SK-N-SH treated with all-trans-retinoic acid at 6 μM for 48 hours (cell line): ENCODE measurements at regions not wholly inside any gene's neighbourhood (a gene's known extent, or its start where the extent isn't known, plus 50 kb on each side); places are given as distances from the start of the nearest gene placed in this dataset.

Experiments used
- ATAC-seq: fragments of 200-7000 bp; cut with Tn5 transposase; 3 replicates; pipeline ENCODE4 v1.9.1; 2020; ENCODE audit warnings: mild to moderate bottlenecking, moderate library complexity
- ARNTL ChIP-seq: fragments of 450-650 bp; formaldehyde crosslinking; IDR thresholded peaks from 2 replicates; pipeline ENCODE4 v1.5.0; 2020; ENCODE audit warnings: low read depth, mild to moderate bottlenecking, moderate library complexity, borderline replicate concordance
- BACH2 ChIP-seq: fragments of 250-450 bp; sonication (Bioruptor Pico); IDR thresholded peaks from 2 replicates; pipeline ENCODE4 v1.9.0; 2021; ENCODE audit warnings: mild to moderate bottlenecking, borderline replicate concordance
- CREB5 ChIP-seq: fragments of 250-450 bp; sonication (Bioruptor Pico); IDR thresholded peaks from 2 replicates; pipeline ENCODE4 v1.5.1; 2020; ENCODE audit warnings: low read depth, mild to moderate bottlenecking, moderate library complexity
- CSDC2 ChIP-seq: fragments of 250-450 bp; sonication (Bioruptor Pico); IDR thresholded peaks from 2 replicates; pipeline ENCODE4 v1.5.0; 2020; ENCODE audit warnings: mild to moderate bottlenecking, moderate library complexity
- CSRNP3 ChIP-seq: fragments of 250-450 bp; sonication (Bioruptor Pico); IDR thresholded peaks from 2 replicates; pipeline ENCODE4 v1.5.1; 2021; ENCODE audit warnings: mild to moderate bottlenecking, moderate library complexity
- ESRRG ChIP-seq: fragments of 250-450 bp; sonication (Bioruptor Pico); IDR thresholded peaks from 2 replicates; pipeline ENCODE4 v1.6.1; 2021; ENCODE audit warnings: mild to moderate bottlenecking
- GLIS3 ChIP-seq: fragments of 250-450 bp; sonication (Bioruptor Pico); IDR thresholded peaks from 2 replicates; pipeline ENCODE4 v1.5.0; 2020; ENCODE audit warnings: mild to moderate bottlenecking, moderate library complexity
- ISL1 ChIP-seq: fragments of 250-450 bp; sonication (Bioruptor Pico); IDR thresholded peaks from 2 replicates; pipeline ENCODE4 v2.1.2; 2022; ENCODE audit warnings: mild to moderate bottlenecking, moderate library complexity
- OSR1 ChIP-seq: fragments of 250-450 bp; sonication (Bioruptor Pico); IDR thresholded peaks from 2 replicates; pipeline ENCODE4 v1.8.0; 2022; ENCODE audit warnings: moderate library complexity, mild to moderate bottlenecking, inconsistent platforms
- PPARA ChIP-seq: fragments of 250-450 bp; sonication (Bioruptor Pico); IDR thresholded peaks from 2 replicates; pipeline ENCODE4 v1.5.0; 2020; ENCODE audit warnings: mild to moderate bottlenecking, borderline replicate concordance
- RARB ChIP-seq: fragments of 250-450 bp; sonication (Bioruptor Pico); IDR thresholded peaks from 2 replicates; pipeline ENCODE4 v1.8.0; 2021; ENCODE audit warnings: mild to moderate bottlenecking, moderate library complexity
- SNAI2 ChIP-seq: fragments of 250-450 bp; sonication (Bioruptor Pico); IDR thresholded peaks from 2 replicates; pipeline ENCODE4 v1.5.0; 2020; ENCODE audit warnings: mild to moderate bottlenecking, moderate library complexity
- TCF4 ChIP-seq: fragments of 250-450 bp; sonication (Bioruptor Pico); IDR thresholded peaks from 2 replicates; pipeline ENCODE4 v1.8.0; 2021; ENCODE audit warnings: mild to moderate bottlenecking, moderate library complexity, borderline replicate concordance
- TOX ChIP-seq: fragments of 250-450 bp; sonication (Bioruptor Pico); IDR thresholded peaks from 2 replicates; pipeline ENCODE4 v1.8.0; 2021; ENCODE audit warnings: mild to moderate bottlenecking, moderate library complexity, borderline replicate concordance
- ZC3H10 ChIP-seq: fragments of 250-450 bp; sonication (Bioruptor Pico); IDR thresholded peaks from 2 replicates; pipeline ENCODE4 v1.5.1; 2021; ENCODE audit warnings: mild to moderate bottlenecking, moderate library complexity
- ZFP3 ChIP-seq: fragments of 250-450 bp; sonication (Bioruptor Pico); IDR thresholded peaks from 2 replicates; pipeline ENCODE4 v1.5.0; 2020; ENCODE audit warnings: mild to moderate bottlenecking, moderate library complexity
- ZFP30 ChIP-seq: fragments of 450-650 bp; formaldehyde crosslinking; IDR thresholded peaks from 2 replicates; pipeline ENCODE4 v1.5.0; 2022; ENCODE audit warnings: mild to moderate bottlenecking, moderate library complexity
- ZNF70 ChIP-seq: fragments of 450-650 bp; formaldehyde crosslinking; IDR thresholded peaks from 2 replicates; pipeline ENCODE4 v1.5.0; 2020; ENCODE audit warnings: mild to moderate bottlenecking, moderate library complexity
- TF ChIP-seq, protein P1 (sequence below): fragments of 250-450 bp; sonication (Bioruptor Pico); IDR thresholded peaks from 2 replicates; pipeline ENCODE4 v1.8.0; 2021; ENCODE audit warnings: low read depth, mild to moderate bottlenecking, moderate library complexity, borderline replicate concordance
- TF ChIP-seq, protein P2 (sequence below): fragments of 250-450 bp; sonication (Bioruptor Pico); IDR thresholded peaks from 2 replicates; pipeline ENCODE4 v1.5.0; 2020; ENCODE audit warnings: mild to moderate bottlenecking, moderate library complexity

GRCh38 chr5:112063856-112064255 is 306.9 kb upstream of the NREP start:
- TF ChIP-seq OSR1 (CRISPR knock-in tag), result no peak
- no peak for TF ChIP-seq RARB
- TF ChIP-seq PPARA, result no peak
- TF ChIP-seq ZC3H10, result no peak
- no peak for TF ChIP-seq ARNTL (CRISPR knock-in tag)
- TF ChIP-seq GLIS3, result no peak
- TF ChIP-seq ZFP30 (CRISPR knock-in tag), result no peak
- TF ChIP-seq, protein P1, sequence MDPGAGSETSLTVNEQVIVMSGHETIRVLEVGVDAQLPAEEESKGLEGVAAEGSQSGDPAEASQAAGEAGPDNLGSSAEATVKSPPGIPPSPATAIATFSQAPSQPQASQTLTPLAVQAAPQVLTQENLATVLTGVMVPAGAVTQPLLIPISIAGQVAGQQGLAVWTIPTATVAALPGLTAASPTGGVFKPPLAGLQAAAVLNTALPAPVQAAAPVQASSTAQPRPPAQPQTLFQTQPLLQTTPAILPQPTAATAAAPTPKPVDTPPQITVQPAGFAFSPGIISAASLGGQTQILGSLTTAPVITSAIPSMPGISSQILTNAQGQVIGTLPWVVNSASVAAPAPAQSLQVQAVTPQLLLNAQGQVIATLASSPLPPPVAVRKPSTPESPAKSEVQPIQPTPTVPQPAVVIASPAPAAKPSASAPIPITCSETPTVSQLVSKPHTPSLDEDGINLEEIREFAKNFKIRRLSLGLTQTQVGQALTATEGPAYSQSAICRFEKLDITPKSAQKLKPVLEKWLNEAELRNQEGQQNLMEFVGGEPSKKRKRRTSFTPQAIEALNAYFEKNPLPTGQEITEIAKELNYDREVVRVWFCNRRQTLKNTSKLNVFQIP (CRISPR knock-in tag), result no peak
- TF ChIP-seq, all 23 proteins: peak for 0
- peak; percentile 73 for ATAC-seq

DNA sequence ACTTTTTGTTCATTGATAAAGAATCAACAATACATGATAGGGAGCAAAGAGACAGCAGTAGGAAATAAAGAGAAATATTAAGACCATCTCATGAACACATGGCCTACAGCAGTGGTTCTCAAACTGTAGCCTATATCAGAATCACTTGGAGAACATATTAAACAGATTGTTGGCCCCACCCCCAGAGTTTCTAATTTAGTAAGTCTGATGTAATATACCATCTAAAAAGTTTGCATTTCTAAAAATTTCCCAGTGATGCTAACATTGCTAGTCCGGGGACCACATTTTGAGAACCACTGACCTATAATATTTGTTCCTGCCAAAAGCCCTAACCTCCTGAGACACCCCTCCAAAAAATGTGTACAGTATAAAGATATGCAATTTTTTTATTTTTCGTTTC is 306.2 kb upstream of the NREP start:
- no peak for TF ChIP-seq CSDC2 (CRISPR knock-in tag)
- no peak for TF ChIP-seq BACH2 (CRISPR knock-in tag)
- no peak for TF ChIP-seq ZFP3 (CRISPR knock-in tag)
- TF ChIP-seq RARB, result no peak
- TF ChIP-seq CREB5 (CRISPR knock-in tag), result no peak
- no peak for TF ChIP-seq TOX (CRISPR knock-in tag)
- TF ChIP-seq GLIS3, result no peak
- TF ChIP-seq TCF4 (CRISPR knock-in tag), result no peak

DNA sequence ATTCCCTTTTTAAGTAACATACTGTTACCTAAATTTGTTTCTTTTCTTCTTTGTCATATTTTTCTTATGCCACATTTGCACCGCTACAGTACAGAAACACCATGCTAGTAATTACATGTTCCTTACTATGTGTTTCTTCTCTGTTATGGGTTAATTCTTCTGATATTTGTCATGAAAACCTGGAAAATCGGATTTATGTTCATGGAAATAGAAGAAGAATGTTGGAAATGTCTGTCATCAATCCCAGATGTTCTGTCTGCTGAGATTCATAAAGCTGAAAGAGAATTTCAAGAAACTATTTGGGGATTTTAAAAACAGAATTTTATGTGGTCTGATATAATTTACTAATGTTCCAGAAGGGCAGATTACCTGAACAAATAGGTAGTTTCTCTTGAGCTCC is 305.2 kb upstream of the NREP start:
- TF ChIP-seq SNAI2 (CRISPR knock-in tag) (no peak), BACH2 (CRISPR knock-in tag) (no peak), ISL1 (CRISPR knock-in tag) (no peak), TOX (CRISPR knock-in tag) (no peak), CSRNP3 (CRISPR knock-in tag) (no peak), TCF4 (CRISPR knock-in tag) (no peak), OSR1 (CRISPR knock-in tag) (no peak), ZNF70 (CRISPR knock-in tag) (no peak), CSDC2 (CRISPR knock-in tag) (no peak), ZC3H10 (no peak), RARB (no peak), ESRRG (CRISPR knock-in tag) (no peak)
- TF ChIP-seq, protein P1 (CRISPR knock-in tag), result no peak
- TF ChIP-seq, protein P2, sequence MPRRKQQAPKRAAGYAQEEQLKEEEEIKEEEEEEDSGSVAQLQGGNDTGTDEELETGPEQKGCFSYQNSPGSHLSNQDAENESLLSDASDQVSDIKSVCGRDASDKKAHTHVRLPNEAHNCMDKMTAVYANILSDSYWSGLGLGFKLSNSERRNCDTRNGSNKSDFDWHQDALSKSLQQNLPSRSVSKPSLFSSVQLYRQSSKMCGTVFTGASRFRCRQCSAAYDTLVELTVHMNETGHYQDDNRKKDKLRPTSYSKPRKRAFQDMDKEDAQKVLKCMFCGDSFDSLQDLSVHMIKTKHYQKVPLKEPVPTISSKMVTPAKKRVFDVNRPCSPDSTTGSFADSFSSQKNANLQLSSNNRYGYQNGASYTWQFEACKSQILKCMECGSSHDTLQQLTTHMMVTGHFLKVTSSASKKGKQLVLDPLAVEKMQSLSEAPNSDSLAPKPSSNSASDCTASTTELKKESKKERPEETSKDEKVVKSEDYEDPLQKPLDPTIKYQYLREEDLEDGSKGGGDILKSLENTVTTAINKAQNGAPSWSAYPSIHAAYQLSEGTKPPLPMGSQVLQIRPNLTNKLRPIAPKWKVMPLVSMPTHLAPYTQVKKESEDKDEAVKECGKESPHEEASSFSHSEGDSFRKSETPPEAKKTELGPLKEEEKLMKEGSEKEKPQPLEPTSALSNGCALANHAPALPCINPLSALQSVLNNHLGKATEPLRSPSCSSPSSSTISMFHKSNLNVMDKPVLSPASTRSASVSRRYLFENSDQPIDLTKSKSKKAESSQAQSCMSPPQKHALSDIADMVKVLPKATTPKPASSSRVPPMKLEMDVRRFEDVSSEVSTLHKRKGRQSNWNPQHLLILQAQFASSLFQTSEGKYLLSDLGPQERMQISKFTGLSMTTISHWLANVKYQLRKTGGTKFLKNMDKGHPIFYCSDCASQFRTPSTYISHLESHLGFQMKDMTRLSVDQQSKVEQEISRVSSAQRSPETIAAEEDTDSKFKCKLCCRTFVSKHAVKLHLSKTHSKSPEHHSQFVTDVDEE, result no peak
- TF ChIP-seq, all 23 proteins: peak for 0
- no peak for ATAC-seq

More for the DNA sequence above, 306.2 kb upstream of the NREP start:
- ATAC-seq, result no peak

- no peak for ATAC-seq
- no peak for TF ChIP-seq ISL1 (CRISPR knock-in tag)
- TF ChIP-seq ZFP3 (CRISPR knock-in tag), result no peak
- no peak for TF ChIP-seq CSDC2 (CRISPR knock-in tag)
- TF ChIP-seq, protein P2, result no peak
- TF ChIP-seq SNAI2 (CRISPR knock-in tag), result no peak
- no peak for TF ChIP-seq CSRNP3 (CRISPR knock-in tag)
- no peak for TF ChIP-seq ZFP30 (CRISPR knock-in tag)
- TF ChIP-seq CREB5 (CRISPR knock-in tag), result no peak
- no peak for TF ChIP-seq RARB
- TF ChIP-seq TOX (CRISPR knock-in tag), result no peak
- TF ChIP-seq ARNTL (CRISPR knock-in tag), result no peak
Measured at GRCh38 chr5:112061666-112062065, 304.7 kb upstream of the NREP start.
